ENCODE measurements at regions not wholly inside any gene's neighbourhood (a gene's known extent, or its start where the extent isn't known, plus 50 kb on each side); places are given as distances from the start of the nearest gene placed in this dataset.

DNA sequence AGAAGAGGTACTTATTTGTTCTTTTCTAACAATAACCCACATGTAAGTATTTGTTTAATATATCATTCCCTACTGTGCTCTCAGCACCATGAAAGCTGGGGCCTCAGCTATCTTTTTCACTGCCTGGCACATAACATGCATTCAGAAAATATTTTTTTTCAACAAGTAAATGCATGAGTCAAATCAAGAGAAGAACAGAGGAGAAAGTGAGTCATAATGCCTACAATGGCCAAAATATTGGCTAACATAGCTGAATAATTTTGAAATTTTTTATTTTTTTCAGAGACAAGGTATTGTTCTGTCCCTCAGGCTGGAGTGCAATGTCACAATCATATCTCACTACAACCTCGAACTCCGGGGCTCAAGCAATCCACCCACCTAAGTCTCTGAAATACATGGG lies 252.2 kb upstream of the ADAMTS5 start:
- ATAC-seq (ENCODE audit: low read depth) (no peak), DNase-seq (ENCODE audit: low spot score in 2 of 2) (no peak)
- Mint-ChIP-seq H3K9me3 (peaks cover 6% of the 10 kb centered on the region), H3K4me1 (no peaks in the 10 kb centered on the region), H3K4me3 (no peak overlapping the region), H3K27ac (no peak overlapping the region), H3K36me3 (no peaks in the 10 kb centered on the region), H3K27me3 (no peaks in the 10 kb centered on the region)

DNA sequence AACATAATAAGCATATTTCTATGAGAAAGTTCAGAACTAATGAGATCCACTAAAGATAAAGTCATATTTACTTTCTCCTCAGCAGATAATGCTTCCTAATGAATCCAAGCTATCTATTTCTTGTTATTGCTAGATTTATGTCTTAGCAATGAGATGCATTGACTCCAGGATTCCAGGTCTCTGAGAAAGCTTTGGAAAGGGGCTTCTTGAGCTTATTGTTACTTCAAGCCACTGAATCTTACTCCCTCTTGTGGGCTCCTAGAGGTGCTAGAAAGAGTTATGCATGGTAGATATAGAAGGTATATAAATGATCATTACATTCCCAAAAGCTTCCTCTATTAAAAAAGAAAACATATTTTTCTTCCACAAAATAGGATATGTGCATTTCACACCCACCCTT lies 246.4 kb upstream of the ADAMTS5 start:
- H3K27ac Mint-ChIP-seq, result no peak overlapping the region
- no peak overlapping the region for H3K4me3 Mint-ChIP-seq
- peaks cover 4% of the 10 kb centered on the region for H3K9me3 Mint-ChIP-seq
- DNase-seq (ENCODE audit: low spot score in 2 of 2) (no peak), ATAC-seq (ENCODE audit: low read depth) (no peak)
- no peaks in the 10 kb centered on the region for H3K4me1 Mint-ChIP-seq
- no peaks in the 10 kb centered on the region for H3K36me3 Mint-ChIP-seq
- H3K27me3 Mint-ChIP-seq, result no peaks in the 10 kb centered on the region

DNA sequence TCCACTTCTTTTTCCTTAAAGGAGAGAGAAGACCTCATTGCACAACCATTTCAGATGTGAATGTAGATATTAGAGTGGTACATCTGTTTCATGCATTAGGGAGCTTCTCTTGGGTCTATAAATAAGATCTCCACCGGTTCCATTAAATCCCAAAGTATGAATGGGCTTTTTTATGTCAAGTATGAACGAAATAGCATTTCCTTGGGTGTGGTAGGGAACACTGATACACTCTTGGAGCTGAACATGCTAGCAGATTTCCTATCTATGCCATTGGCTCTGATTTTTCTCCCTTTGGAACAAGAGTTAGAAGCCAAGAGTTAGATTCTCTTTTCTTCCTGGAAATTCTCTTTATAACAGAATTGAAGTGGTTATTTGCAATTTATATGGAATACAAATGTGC lies 245.6 kb upstream of the ADAMTS5 start:
- Mint-ChIP-seq H3K4me3 (no peak overlapping the region), H3K9me3 (peaks cover 1% of the 10 kb centered on the region), H3K27ac (no peak overlapping the region), H3K4me1 (no peaks in the 10 kb centered on the region), H3K36me3 (no peaks in the 10 kb centered on the region), H3K27me3 (no peaks in the 10 kb centered on the region)
- DNase-seq (ENCODE audit: low spot score in 2 of 2), result no peak
- no peak for ATAC-seq (ENCODE audit: low read depth)

DNA sequence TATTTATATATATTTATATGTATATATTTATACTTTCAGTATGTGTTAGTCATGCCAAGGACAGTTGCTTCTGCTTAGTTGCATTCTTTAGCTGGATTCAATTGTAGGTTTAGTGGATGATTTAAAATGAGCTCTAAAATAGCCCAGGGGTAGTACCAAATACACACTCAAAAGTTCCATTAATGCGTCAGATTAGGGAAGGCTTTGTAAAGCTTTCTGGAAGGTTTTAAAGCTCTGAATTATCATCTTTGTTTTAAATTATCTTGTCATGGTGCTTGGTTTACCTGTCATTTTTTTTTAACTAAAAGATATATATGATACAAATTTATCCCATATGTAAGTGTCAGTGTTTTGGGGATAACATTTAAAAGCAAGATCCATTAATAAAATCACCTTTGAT lies 242.7 kb upstream of the ADAMTS5 start:
- Mint-ChIP-seq H3K36me3 (no peaks in the 10 kb centered on the region), H3K27me3 (no peaks in the 10 kb centered on the region), H3K9me3 (peaks cover 1% of the 10 kb centered on the region), H3K4me1 (no peaks in the 10 kb centered on the region), H3K27ac (no peak overlapping the region), H3K4me3 (no peak overlapping the region)
- ATAC-seq (ENCODE audit: low read depth) (no peak), DNase-seq (ENCODE audit: low spot score in 2 of 2) (no peak)

DNA sequence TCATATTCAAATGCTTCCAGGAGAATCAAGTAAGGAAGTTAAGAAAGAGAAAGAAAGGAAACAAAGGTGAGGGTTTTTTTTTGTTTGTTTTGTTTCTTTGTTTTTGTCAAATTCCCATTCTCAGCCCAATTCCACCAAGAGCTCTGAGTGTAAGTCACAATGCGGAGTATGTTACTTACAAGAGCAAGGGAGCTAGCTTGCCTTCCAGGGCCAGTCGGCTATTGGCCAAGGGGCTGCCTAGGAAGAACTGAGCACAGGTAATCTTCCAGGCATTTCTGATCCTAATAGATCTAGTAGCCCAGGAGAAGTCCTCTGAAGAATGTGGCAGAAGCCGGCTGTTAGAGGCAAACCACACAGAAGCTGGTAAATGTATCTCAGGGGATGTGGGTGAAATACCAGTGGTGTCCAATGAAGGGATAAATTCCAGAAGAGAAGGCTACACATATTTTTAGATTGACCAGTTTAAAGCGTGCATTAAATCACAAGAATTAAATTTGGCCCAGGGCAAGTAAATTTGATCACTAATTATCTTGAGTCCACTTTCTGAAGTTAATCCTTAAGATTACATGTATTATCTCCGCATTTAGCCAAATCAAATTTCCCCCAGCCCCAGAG lies 239.6 kb upstream of the ADAMTS5 start:
- no peaks in the 10 kb centered on the region for H3K36me3 Mint-ChIP-seq
- ATAC-seq (ENCODE audit: low read depth), result no peak
- no peak for DNase-seq (ENCODE audit: low spot score in 2 of 2)
- H3K4me1 Mint-ChIP-seq, result no peaks in the 10 kb centered on the region
- no peak overlapping the region for H3K4me3 Mint-ChIP-seq
- H3K27ac Mint-ChIP-seq, result no peak overlapping the region
- peaks cover 2% of the 10 kb centered on the region for H3K9me3 Mint-ChIP-seq
- no peaks in the 10 kb centered on the region for H3K27me3 Mint-ChIP-seq

DNA sequence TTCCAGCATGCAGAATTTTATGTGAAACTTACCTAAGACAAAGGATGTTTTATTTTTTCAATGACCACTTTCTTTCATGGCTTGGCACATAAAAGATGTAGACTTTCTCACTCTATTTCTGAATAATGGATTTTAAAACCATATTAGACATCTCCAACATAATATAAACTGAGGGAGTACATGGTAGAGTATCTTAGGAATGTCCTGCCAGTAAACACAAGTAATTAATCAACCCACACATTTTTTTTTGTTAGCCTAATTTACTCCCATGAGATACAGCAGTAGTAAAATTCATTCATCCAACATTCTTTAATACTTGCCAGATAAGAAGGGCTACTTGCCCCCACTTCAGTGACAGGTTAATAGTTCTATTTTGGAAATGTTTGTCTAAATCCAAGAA lies 235.4 kb upstream of the ADAMTS5 start:
- Mint-ChIP-seq H3K27ac (no peak overlapping the region), H3K4me1 (no peaks in the 10 kb centered on the region), H3K4me3 (no peak overlapping the region), H3K9me3 (peaks cover 2% of the 10 kb centered on the region), H3K27me3 (no peaks in the 10 kb centered on the region), H3K36me3 (no peaks in the 10 kb centered on the region)
- DNase-seq (ENCODE audit: low spot score in 2 of 2), result no peak
- no peak for ATAC-seq (ENCODE audit: low read depth)

DNA sequence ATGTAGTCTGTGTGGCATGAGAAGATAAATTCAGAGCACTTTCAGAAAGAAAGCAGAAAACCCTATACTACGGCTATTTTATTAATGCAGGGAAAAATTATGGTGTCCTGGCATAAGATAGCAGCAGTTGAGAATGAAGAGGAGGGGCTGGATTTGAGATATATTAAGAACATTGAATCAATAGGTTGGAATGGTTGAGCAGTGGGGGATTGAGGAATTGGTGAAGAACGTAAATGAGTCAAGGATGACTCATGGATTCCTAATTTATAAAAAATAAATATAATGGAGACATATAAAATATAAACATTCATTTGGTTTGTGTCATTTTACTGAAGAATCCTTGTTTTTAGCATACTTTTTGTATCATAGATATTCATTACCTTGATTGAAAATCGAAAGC lies 234.3 kb upstream of the ADAMTS5 start:
- H3K36me3 Mint-ChIP-seq, result no peaks in the 10 kb centered on the region
- no peak overlapping the region for H3K4me3 Mint-ChIP-seq
- H3K4me1 Mint-ChIP-seq, result no peaks in the 10 kb centered on the region
- peaks cover 2% of the 10 kb centered on the region for H3K9me3 Mint-ChIP-seq
- no peak overlapping the region for H3K27ac Mint-ChIP-seq
- ATAC-seq (ENCODE audit: low read depth) (no peak), DNase-seq (ENCODE audit: low spot score in 2 of 2) (no peak)
- H3K27me3 Mint-ChIP-seq, result no peaks in the 10 kb centered on the region

DNA sequence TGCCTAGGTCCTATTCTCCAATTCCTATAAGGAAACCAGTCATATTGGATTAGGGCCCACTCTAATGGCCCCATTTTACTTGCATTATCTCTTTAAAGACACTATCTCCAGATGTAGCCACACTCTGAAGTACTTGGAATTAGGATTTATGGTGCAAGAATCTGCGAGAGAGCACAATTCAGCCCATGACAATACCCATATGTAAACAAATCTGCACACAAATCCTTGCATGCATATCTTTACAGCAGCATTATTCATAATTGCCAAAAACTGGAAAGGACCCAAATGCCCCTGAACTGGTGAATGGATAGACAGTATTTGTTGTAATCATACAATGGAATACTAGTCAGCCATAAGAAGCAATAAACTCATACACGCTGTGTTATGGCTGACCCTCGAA lies 229.8 kb upstream of the ADAMTS5 start:
- no peak overlapping the region for H3K27ac Mint-ChIP-seq
- ATAC-seq (ENCODE audit: low read depth) (no peak), DNase-seq (ENCODE audit: low spot score in 2 of 2) (no peak)
- H3K4me3 Mint-ChIP-seq, result no peak overlapping the region
- H3K4me1 Mint-ChIP-seq, result no peaks in the 10 kb centered on the region
- no peaks in the 10 kb centered on the region for H3K36me3 Mint-ChIP-seq
- H3K9me3 Mint-ChIP-seq, result no peaks in the 10 kb centered on the region
- no peaks in the 10 kb centered on the region for H3K27me3 Mint-ChIP-seq

DNA sequence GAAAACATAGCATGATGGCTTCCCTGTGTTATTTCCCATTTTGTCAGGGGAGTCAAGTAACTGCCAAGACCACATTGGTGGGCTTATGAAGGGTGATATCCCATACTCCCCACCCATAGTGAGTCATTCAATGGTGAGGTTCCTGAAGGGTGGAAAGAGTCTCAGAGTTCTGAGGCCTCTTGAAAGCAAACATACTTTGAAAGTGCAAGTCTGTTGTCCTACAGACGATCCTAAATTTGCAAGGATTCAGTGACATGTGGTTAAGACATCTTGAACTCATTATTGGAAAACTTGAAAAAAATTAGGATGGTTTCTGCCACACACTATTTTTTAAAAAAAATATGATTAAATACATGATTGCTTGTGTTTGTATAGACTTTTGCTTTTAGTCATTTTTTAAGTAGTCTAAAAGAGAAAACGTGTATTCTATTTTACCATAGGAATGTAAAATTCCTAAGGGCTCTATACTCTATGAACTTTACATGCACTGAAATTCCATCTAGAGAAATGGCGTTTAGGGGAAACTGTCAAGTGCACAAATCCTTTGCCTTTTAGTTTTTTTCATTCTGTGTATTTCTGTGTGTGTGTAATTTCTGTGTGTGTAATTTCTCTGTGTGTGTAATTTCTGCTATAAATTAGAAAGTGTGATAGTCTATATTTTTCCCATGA lies 225.5 kb upstream of the ADAMTS5 start:
- ATAC-seq (ENCODE audit: low read depth) (no peak), DNase-seq (ENCODE audit: low spot score in 2 of 2) (no peak)
- Mint-ChIP-seq H3K4me3 (no peak overlapping the region), H3K27ac (no peak overlapping the region), H3K36me3 (no peaks in the 10 kb centered on the region), H3K4me1 (no peaks in the 10 kb centered on the region), H3K9me3 (no peaks in the 10 kb centered on the region), H3K27me3 (no peaks in the 10 kb centered on the region)

DNA sequence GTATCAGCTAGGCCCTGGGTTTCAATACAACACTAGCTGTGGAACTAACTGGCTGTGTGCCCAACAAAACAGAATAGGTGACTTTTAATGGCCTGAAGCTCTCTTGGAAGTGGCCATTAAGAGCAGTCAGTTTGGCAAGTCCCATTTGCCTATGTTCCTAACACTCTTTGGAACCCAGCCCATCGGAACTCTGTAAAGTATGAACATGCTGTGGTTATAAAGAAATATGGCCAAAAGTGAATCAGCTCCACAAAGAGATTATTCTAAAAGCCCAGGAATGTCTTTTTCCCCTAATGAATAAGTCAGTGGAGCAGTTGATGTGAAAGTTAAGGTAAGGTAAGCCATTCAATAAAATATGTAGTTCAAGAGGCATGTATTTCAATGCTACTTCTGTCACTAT lies 223.7 kb upstream of the ADAMTS5 start:
- no peaks in the 10 kb centered on the region for H3K4me1 Mint-ChIP-seq
- H3K27me3 Mint-ChIP-seq, result no peaks in the 10 kb centered on the region
- DNase-seq (ENCODE audit: low spot score in 2 of 2) (no peak), ATAC-seq (ENCODE audit: low read depth) (no peak)
- H3K9me3 Mint-ChIP-seq, result no peaks in the 10 kb centered on the region
- H3K36me3 Mint-ChIP-seq, result no peaks in the 10 kb centered on the region
- H3K4me3 Mint-ChIP-seq, result no peak overlapping the region
- no peak overlapping the region for H3K27ac Mint-ChIP-seq

DNA sequence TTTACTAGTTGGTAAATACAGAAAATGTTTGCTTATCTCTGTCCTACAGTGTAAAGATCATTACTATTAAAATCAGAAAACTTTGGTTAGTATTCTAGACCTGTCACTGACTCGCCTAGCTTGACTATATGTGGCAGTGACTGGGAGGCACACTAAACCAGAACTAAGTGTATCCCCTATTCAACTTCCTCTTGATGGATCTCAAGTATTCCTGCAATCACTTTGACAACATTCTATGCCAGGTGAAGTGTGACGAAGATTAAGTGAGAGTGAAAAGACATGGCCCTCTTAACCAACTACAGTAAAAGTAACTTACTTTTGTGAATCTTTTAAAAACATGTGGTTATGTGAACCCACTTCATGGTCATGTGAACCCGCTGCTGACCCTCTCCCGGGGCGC lies 223.0 kb upstream of the ADAMTS5 start:
- no peak for DNase-seq (ENCODE audit: low spot score in 2 of 2)
- ATAC-seq (ENCODE audit: low read depth), result no peak
- no peaks in the 10 kb centered on the region for H3K9me3 Mint-ChIP-seq
- H3K27me3 Mint-ChIP-seq, result no peaks in the 10 kb centered on the region
- H3K4me3 Mint-ChIP-seq, result no peak overlapping the region
- H3K36me3 Mint-ChIP-seq, result no peaks in the 10 kb centered on the region
- H3K27ac Mint-ChIP-seq, result no peak overlapping the region
- no peaks in the 10 kb centered on the region for H3K4me1 Mint-ChIP-seq

DNA sequence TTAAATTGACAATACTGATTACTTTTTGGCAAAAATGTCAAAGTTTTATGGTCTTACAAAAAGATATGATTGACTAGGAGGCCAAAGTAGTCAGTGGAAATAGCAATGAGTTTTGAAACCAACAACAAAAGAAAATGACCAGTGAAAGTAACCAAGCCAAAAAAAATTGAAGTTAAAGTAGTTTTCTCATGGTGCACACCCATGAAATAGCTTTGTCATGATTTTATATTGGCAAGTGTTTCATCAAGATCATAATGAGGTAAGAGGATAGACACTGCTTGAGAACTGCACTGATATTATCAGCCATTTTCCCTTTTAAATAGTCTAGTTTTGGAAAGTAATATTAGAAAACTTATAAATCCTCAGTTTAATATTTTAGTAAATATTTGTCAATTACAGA lies 206.2 kb upstream of the ADAMTS5 start:
- DNase-seq (ENCODE audit: low spot score in 2 of 2), result no peak
- Mint-ChIP-seq H3K4me3 (no peak overlapping the region), H3K9me3 (peaks cover 2% of the 10 kb centered on the region), H3K27ac (no peak overlapping the region), H3K27me3 (no peaks in the 10 kb centered on the region), H3K4me1 (no peaks in the 10 kb centered on the region), H3K36me3 (no peaks in the 10 kb centered on the region)
- no peak for ATAC-seq (ENCODE audit: low read depth)

DNA sequence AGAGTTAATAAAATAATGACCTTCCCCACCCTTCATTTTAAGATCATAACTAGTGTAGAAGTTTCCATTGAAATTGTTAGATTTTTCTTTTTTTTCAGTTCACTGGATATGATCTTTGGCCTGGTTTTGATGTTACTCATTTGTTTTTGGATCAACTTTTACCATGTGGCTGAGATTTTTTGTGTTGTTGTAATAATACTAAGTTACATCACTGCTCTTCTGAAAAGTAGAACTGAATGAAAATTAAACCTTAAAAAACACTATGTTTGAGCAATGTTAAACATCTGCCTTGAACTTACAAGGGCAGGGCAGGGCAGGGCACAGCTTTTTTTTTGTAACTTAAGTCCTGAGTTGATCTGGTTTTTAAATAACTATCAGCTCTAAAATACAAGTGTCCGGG lies 204.8 kb upstream of the ADAMTS5 start:
- Mint-ChIP-seq H3K4me1 (no peaks in the 10 kb centered on the region), H3K36me3 (no peaks in the 10 kb centered on the region), H3K27me3 (no peaks in the 10 kb centered on the region), H3K4me3 (no peak overlapping the region), H3K27ac (no peak overlapping the region), H3K9me3 (peaks cover 2% of the 10 kb centered on the region)
- DNase-seq (ENCODE audit: low spot score in 2 of 2), result no peak
- no peak for ATAC-seq (ENCODE audit: low read depth)

DNA sequence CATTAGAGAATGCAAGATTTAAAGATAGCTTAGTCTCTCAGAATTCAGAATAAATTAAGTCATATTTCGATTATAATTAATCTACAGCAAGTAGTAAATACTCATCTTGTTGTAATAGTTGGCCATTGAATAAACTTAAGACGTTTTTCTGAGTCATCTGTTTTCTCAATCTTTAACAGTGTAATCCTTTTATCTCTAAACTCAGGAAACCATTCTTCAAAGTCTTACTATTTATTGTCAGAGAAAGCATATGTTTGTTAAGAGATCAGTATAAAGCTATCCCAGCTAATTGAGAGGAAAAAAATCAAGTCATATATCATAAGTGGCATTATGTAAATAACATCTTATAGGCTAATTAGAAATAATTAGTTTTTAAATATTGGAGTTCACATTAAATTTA lies 201.2 kb upstream of the ADAMTS5 start:
- Mint-ChIP-seq H3K27me3 (no peaks in the 10 kb centered on the region), H3K4me1 (no peaks in the 10 kb centered on the region), H3K4me3 (no peak overlapping the region), H3K9me3 (peaks cover 1% of the 10 kb centered on the region), H3K36me3 (no peaks in the 10 kb centered on the region), H3K27ac (no peak overlapping the region)
- no peak for ATAC-seq (ENCODE audit: low read depth)
- DNase-seq (ENCODE audit: low spot score in 2 of 2), result no peak
